HEK293T (cell line): ENCODE measurements at regions not wholly inside any gene's neighbourhood (a gene's known extent, or its start where the extent isn't known, plus 50 kb on each side); places are given as distances from the start of the nearest gene placed in this dataset.

ENCODE experiments used
- CTCF ChIA-PET: fragments of 350-600 bp; formaldehyde crosslinking; extraction: SDS; loops from one replicate; lab custom pipeline; 2021; ENCODE audit warnings: antibody characterized with exemption, inconsistent platforms; lab: Yijun Ruan, JAX
- POLR2A ChIA-PET: fragments of 350-600 bp; formaldehyde crosslinking; extraction: SDS; loops from one replicate; lab custom pipeline; 2020; ENCODE audit warnings: antibody characterized with exemption, inconsistent platforms; lab: Yijun Ruan, JAX
- DNase-seq: peaks from one replicate; pipeline ENCODE4 v3.0.0; 2012; ENCODE audit warnings: mixed read lengths; ENCODE audit errors: extremely low spot score
- ARNT ChIP-seq: fragments of 450-650 bp; IDR thresholded peaks from 2 replicates; pipeline ENCODE4 v1.6.1; 2017; ENCODE audit warnings: mild to moderate bottlenecking
- BHLHE40 ChIP-seq: fragments of 450-650 bp; IDR thresholded peaks from 2 replicates; pipeline ENCODE4 v1.6.1; 2016; ENCODE audit warnings: mild to moderate bottlenecking, moderate library complexity, borderline replicate concordance
- CTBP1 ChIP-seq: fragments of 450-650 bp; IDR thresholded peaks from 2 replicates; pipeline ENCODE4 v1.6.1; 2016; ENCODE audit warnings: borderline replicate concordance
- ELF4 ChIP-seq: fragments of 450-650 bp; IDR thresholded peaks from 2 replicates; pipeline ENCODE4 v1.6.1; 2017; ENCODE audit warnings: antibody characterized with exemption
- FOXA1 ChIP-seq: fragments of 450-650 bp; IDR thresholded peaks from 2 replicates; pipeline ENCODE4 v1.6.1; 2016; ENCODE audit warnings: mild to moderate bottlenecking
- FOXK2 ChIP-seq: fragments of 450-650 bp; IDR thresholded peaks from 2 replicates; pipeline ENCODE4 v1.6.1; 2016; ENCODE audit warnings: mild to moderate bottlenecking
- FOXM1 ChIP-seq: fragments of 450-650 bp; IDR thresholded peaks from 2 replicates; pipeline ENCODE4 v1.6.1; 2017; ENCODE audit warnings: mild to moderate bottlenecking, borderline replicate concordance
- HDGF ChIP-seq: fragments of 450-650 bp; IDR thresholded peaks from 2 replicates; pipeline ENCODE4 v1.6.1; 2017; ENCODE audit warnings: antibody characterized with exemption, borderline replicate concordance
- L3MBTL2 ChIP-seq: fragments of 450-650 bp; conservative IDR thresholded peaks from 2 replicates; pipeline ENCODE4 v1.6.1; 2016; ENCODE audit warnings: mild to moderate bottlenecking
- LEF1 ChIP-seq: fragments of 450-650 bp; IDR thresholded peaks from 2 replicates; pipeline ENCODE4 v1.6.1; 2017; ENCODE audit warnings: mild to moderate bottlenecking, borderline replicate concordance
- NFRKB ChIP-seq: fragments of 450-650 bp; IDR thresholded peaks from 2 replicates; pipeline ENCODE4 v1.6.1; 2016; ENCODE audit warnings: mild to moderate bottlenecking, moderate library complexity
- PKNOX1 ChIP-seq: fragments of 450-650 bp; IDR thresholded peaks from 2 replicates; pipeline ENCODE4 v1.6.1; 2016
- SP1 ChIP-seq: fragments of 450-650 bp; IDR thresholded peaks from 2 replicates; pipeline ENCODE4 v1.6.1; 2017
- SUZ12 ChIP-seq: fragments of 450-650 bp; IDR thresholded peaks from 2 replicates; pipeline ENCODE4 v1.6.1; 2016; ENCODE audit warnings: mild to moderate bottlenecking
- TARDBP ChIP-seq: fragments of 450-650 bp; IDR thresholded peaks from 2 replicates; pipeline ENCODE4 v1.6.1; 2016
- ZNF384 ChIP-seq: fragments of 450-650 bp; IDR thresholded peaks from 2 replicates; pipeline ENCODE4 v1.6.1; 2016

DNA sequence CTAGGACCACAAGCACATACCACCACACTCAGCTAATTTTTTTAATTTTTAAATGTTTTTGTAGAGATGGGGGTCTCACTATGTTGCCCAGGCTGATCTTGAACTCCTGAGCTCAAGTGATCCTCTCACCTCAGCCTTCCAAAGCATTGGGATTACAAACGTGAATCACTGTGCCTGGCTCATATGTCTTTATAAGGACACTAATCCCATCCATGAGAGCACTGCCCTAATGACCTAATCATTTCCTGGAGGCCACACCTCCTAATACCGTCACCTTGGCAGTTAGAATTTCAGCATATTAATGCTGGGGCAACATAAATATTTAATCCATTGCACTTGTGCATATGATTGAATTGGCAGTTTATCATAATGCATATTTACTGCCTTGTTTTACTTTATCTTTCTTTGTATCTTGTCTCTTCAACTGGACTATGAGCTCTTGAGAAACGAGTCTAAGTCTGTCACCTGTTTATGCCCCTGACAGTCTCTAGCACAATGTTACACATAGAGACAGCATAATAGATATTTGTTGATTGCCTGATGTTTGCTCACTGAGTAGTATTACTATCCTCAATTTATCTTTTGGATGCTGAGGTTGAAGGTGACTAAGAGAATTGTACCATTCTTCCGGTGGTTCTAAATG lies 172.0 kb downstream of the AASDH start:
- ChIA-PET POLR2A (no interaction called here), CTCF (interaction anchor here (0.6 kb wide), 1 partner anchor 259 kb away, joined by 3 read pairs; no protein-coding TSS in a partner anchor)
- no peak for DNase-seq
- TF ChIP-seq ELF4 (no peak), SP1 (no peak), FOXK2 (no peak), L3MBTL2 (no peak), TARDBP (no peak), SUZ12 (no peak), FOXA1 (no peak), CTBP1 (no peak), FOXM1 (no peak), LEF1 (no peak), BHLHE40 (no peak), ARNT (no peak), ZNF384 (no peak), NFRKB (no peak)

GRCh38 chr4:56213543-56213942 lies 173.7 kb downstream of the AASDH start:
- TF ChIP-seq ZNF384 (no peak), NFRKB (no peak), TARDBP (no peak), L3MBTL2 (no peak), HDGF (no peak), ARNT (no peak), SUZ12 (no peak), FOXM1 (no peak), SP1 (no peak), FOXK2 (no peak), ELF4 (no peak), CTBP1 (no peak), LEF1 (no peak), PKNOX1 (no peak), FOXA1 (no peak), BHLHE40 (no peak)
- no peak for DNase-seq
- ChIA-PET CTCF (no interaction called here), POLR2A (no interaction called here)

- ChIA-PET CTCF (no interaction called here), POLR2A (no interaction called here)
- no peak for DNase-seq
- TF ChIP-seq TARDBP (no peak), NFRKB (no peak), FOXA1 (no peak), LEF1 (no peak), FOXM1 (no peak), SUZ12 (no peak), CTBP1 (no peak), PKNOX1 (no peak), L3MBTL2 (no peak), ZNF384 (no peak), FOXK2 (no peak), HDGF (no peak), BHLHE40 (no peak), ARNT (no peak), SP1 (no peak), ELF4 (no peak)
Measured at GRCh38 chr4:56212774-56213173, 174.5 kb downstream of the AASDH start.

- CTCF ChIA-PET, result no interaction called here
- POLR2A ChIA-PET, result no interaction called here
- TF ChIP-seq SUZ12 (no peak), HDGF (no peak), FOXK2 (no peak), L3MBTL2 (no peak), SP1 (no peak), ZNF384 (no peak), NFRKB (no peak), PKNOX1 (no peak), ARNT (no peak), FOXA1 (no peak), BHLHE40 (no peak), FOXM1 (no peak), ELF4 (no peak), CTBP1 (no peak), TARDBP (no peak), LEF1 (no peak)
- no peak for DNase-seq
Measured at GRCh38 chr4:56211202-56211601, 176.1 kb downstream of the AASDH start.

GRCh38 chr4:56210397-56210796 lies 176.9 kb downstream of the AASDH start:
- POLR2A ChIA-PET, result no interaction called here
- no peak for DNase-seq
- no peak for TF ChIP-seq L3MBTL2
- no peak for TF ChIP-seq HDGF
- no peak for TF ChIP-seq SP1
- no peak for TF ChIP-seq ELF4
- TF ChIP-seq CTBP1, result no peak
- TF ChIP-seq FOXM1, result no peak
- no peak for TF ChIP-seq TARDBP
- no peak for TF ChIP-seq NFRKB
- TF ChIP-seq PKNOX1, result no peak
- TF ChIP-seq BHLHE40, result no peak
- no peak for TF ChIP-seq LEF1
- CTCF ChIA-PET, result no interaction called here
